Natural killer cell (primary cell): ENCODE measurements at regions not wholly inside any gene's neighbourhood (a gene's known extent, or its start where the extent isn't known, plus 50 kb on each side); places are given as distances from the start of the nearest gene placed in this dataset.

ENCODE experiments used
- ATAC-seq, 3 donors: fragments of 150-1000 bp in 2 of 3; fragments of 200-7000 bp in 1 of 3; cut with Tn5 transposase; 1 replicate in 1 of 3; 2 replicates in 2 of 3; pipeline ENCODE4 v1.10.0; 2021; ENCODE audit warnings: mild to moderate bottlenecking in 2 of 3, moderate library complexity in 2 of 3
- DNase-seq, 2 donors: peaks; one replicate each; pipeline versions ENCODE4 v3.0.0 to v3.0.0-alpha.2; 2013 to 2021; ENCODE audit warnings: mixed read lengths in 1 of 2
- H3K27ac ChIP-seq: one replicate; pipeline ENCODE4 v1.5.1; 2013; ENCODE audit warnings: mild to moderate bottlenecking, low read length
- H3K27me3 ChIP-seq: one replicate; pipeline ENCODE4 v1.6.1; 2013; ENCODE audit warnings: low read length; ENCODE audit not compliant: control insufficient read depth, insufficient read depth
- H3K36me3 ChIP-seq: one replicate; pipeline ENCODE4 v1.6.1; 2013; ENCODE audit warnings: low read length; ENCODE audit not compliant: control insufficient read depth, insufficient read depth
- H3K4me1 ChIP-seq: one replicate; pipeline ENCODE4 v1.6.1; 2013; ENCODE audit warnings: low read length; ENCODE audit not compliant: control insufficient read depth, insufficient read depth
- H3K4me3 ChIP-seq: one replicate; pipeline ENCODE4 v1.5.1; 2013; ENCODE audit warnings: low read length
- H3K9me3 ChIP-seq: one replicate; pipeline ENCODE4 v1.6.1; 2013; ENCODE audit warnings: low read length; ENCODE audit not compliant: control insufficient read depth, insufficient read depth
- H3K27ac Mint-ChIP-seq, 2 donors: one replicate each; pipeline ENCODE4 v1.8.0; 2022; ENCODE audit warnings: mild to moderate bottlenecking in 2 of 2, mixed read lengths in 2 of 2, moderate library complexity in 1 of 2
- H3K27me3 Mint-ChIP-seq, 2 donors: one replicate each; pipeline ENCODE4 v1.8.0; 2022; ENCODE audit warnings: low read depth in 2 of 2, mixed read lengths in 2 of 2
- H3K36me3 Mint-ChIP-seq: one replicate; pipeline ENCODE4 v1.8.0; 2022; ENCODE audit warnings: mixed read lengths
- H3K4me1 Mint-ChIP-seq, 2 donors: one replicate each; pipeline ENCODE4 v1.8.0; 2022; ENCODE audit warnings: mixed read lengths in 2 of 2
- H3K4me3 Mint-ChIP-seq: one replicate; pipeline ENCODE4 v1.8.0; 2022; ENCODE audit warnings: mild to moderate bottlenecking, moderate library complexity, mixed read lengths
- H3K9me3 Mint-ChIP-seq, 2 donors: one replicate each; pipeline ENCODE4 v1.8.0; 2022; ENCODE audit warnings: mixed read lengths in 2 of 2
- WGBS: methylation state at CpG from one replicate; pipeline ENCODE4 v1.1.7; 2013; ENCODE audit warnings: missing lambda C conversion rate; ENCODE audit not compliant: insufficient coverage; 5-methylcytosine and 5-hydroxymethylcytosine counted together
- intact Hi-C: fragments of 100-400 bp; cut with micrococcal nuclease; formaldehyde crosslinking; loops from one replicate; pipeline ENCODE4 v1.14.2; 2022
- TF ChIP-seq, protein P1 (sequence below): fragments of 200-600 bp; IDR thresholded peaks from one replicate; pipeline ENCODE4 v1.8.0; 2022; ENCODE audit warnings: antibody characterized with exemption

DNA sequence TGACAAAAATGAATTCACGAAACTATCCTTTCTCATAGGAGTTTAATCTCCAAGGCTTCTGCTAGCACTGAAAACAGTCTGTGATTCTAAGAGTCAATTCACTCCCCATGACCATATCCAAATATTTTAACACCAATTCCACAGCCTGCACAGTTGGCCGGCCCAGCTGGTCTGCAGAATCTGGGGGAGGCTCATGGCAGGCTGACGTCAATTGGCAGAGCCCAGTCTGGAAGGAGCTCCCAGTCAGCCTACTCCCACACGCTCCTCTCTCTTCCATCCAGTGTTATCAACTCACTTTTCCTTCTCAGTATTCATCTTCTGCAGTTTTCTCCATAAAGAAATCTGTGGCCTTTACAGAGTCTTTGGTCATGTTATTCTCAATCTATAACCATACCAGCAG lies 111.0 kb downstream of the TBXT start:
- no peak for ATAC-seq

DNA sequence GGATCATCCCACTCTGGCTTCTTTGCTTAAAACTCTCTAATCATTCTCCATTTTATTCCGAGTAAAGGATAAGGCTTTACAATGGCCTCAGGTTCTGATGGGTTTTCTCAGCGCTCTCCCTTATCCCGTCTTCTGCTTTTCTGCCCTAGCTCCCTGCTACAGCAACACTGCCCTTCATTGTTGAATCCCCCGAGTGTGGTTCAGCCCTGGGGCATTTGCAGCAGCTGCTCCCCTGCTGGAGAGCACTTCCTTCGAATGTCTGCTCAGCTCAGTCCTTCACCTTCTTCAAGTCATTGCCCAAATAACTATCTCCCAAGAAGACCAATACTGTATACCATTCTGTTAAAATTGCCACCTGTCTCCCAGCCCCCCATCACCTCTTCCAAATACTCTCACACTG lies 111.8 kb downstream of the TBXT start:
- intact Hi-C loops, result no loop called here
- Mint-ChIP-seq H3K4me1 (no peaks in the 10 kb centered on the region), H3K27ac (no peak overlapping the region), H3K27me3 (peaks cover 9 to 10% of the 10 kb centered on the region in 2 donors), H3K36me3 (peaks cover 9% of the 10 kb centered on the region), H3K4me3 (no peak overlapping the region), H3K9me3 (peaks cover 6 to 8% of the 10 kb centered on the region in 2 donors)
- H3K27ac ChIP-seq, result no peak overlapping the region
- DNase-seq (no peak), ATAC-seq (no peak)
- no peaks in the 10 kb centered on the region for H3K27me3 ChIP-seq
- no peak overlapping the region for H3K4me3 ChIP-seq
- WGBS, result 78% methylated on average over 5 of the region's 5 CpGs
- no peaks in the 10 kb centered on the region for H3K36me3 ChIP-seq
- H3K9me3 ChIP-seq, result no peaks in the 10 kb centered on the region
- TF ChIP-seq, protein P1, sequence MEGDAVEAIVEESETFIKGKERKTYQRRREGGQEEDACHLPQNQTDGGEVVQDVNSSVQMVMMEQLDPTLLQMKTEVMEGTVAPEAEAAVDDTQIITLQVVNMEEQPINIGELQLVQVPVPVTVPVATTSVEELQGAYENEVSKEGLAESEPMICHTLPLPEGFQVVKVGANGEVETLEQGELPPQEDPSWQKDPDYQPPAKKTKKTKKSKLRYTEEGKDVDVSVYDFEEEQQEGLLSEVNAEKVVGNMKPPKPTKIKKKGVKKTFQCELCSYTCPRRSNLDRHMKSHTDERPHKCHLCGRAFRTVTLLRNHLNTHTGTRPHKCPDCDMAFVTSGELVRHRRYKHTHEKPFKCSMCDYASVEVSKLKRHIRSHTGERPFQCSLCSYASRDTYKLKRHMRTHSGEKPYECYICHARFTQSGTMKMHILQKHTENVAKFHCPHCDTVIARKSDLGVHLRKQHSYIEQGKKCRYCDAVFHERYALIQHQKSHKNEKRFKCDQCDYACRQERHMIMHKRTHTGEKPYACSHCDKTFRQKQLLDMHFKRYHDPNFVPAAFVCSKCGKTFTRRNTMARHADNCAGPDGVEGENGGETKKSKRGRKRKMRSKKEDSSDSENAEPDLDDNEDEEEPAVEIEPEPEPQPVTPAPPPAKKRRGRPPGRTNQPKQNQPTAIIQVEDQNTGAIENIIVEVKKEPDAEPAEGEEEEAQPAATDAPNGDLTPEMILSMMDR, result no peak
- no peaks in the 10 kb centered on the region for H3K4me1 ChIP-seq

More for the DNA sequence above, 111.0 kb downstream of the TBXT start:
- Mint-ChIP-seq H3K27me3 (peaks cover 9 to 11% of the 10 kb centered on the region in 2 donors), H3K4me1 (no peaks in the 10 kb centered on the region), H3K4me3 (no peak overlapping the region), H3K27ac (no peak overlapping the region), H3K9me3 (peaks cover 6 to 8% of the 10 kb centered on the region in 2 donors), H3K36me3 (peaks cover 9% of the 10 kb centered on the region)
- TF ChIP-seq, protein P1, result no peak
- H3K27me3 ChIP-seq, result no peaks in the 10 kb centered on the region
- WGBS, result 83% methylated on average over 4 of the region's 4 CpGs
- no peak overlapping the region for H3K4me3 ChIP-seq
- DNase-seq, result no peak
- intact Hi-C loops, result no loop called here
- H3K36me3 ChIP-seq, result no peaks in the 10 kb centered on the region
- no peak overlapping the region for H3K27ac ChIP-seq
- H3K4me1 ChIP-seq, result no peaks in the 10 kb centered on the region
- no peaks in the 10 kb centered on the region for H3K9me3 ChIP-seq

DNA sequence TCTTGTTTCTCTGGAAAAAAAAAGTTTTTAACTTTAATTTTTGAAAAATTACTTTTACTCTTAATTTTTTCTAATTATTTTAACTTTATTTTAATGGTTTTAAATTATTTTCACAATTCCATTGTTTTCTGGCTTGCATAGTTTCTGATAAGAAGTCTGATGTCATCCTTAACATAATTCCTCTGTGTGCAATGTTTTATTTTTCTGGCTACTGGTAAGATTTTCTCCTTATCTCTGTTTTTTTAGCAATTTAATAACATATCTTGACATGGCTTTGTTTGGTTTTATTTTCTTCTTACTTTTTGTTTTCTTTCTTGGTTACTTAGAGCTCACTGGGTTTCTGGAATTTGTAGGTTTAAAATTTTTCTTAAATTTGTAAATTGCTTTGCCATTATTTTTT lies 114.8 kb downstream of the TBXT start:
- H3K4me1 ChIP-seq, result no peaks in the 10 kb centered on the region
- no peak overlapping the region for H3K27ac ChIP-seq
- peaks cover 8% of the 10 kb centered on the region in 2 donors for H3K9me3 Mint-ChIP-seq
- ATAC-seq, result no peak
- H3K36me3 ChIP-seq, result no peaks in the 10 kb centered on the region
- no peak overlapping the region for H3K4me3 ChIP-seq
- H3K9me3 ChIP-seq, result no peaks in the 10 kb centered on the region
- no peaks in the 10 kb centered on the region for H3K4me1 Mint-ChIP-seq
- H3K27ac Mint-ChIP-seq, result no peak overlapping the region
- no peak for DNase-seq
- H3K4me3 Mint-ChIP-seq, result no peak overlapping the region
- peaks cover 2 to 3% of the 10 kb centered on the region in 2 donors for H3K27me3 Mint-ChIP-seq
- TF ChIP-seq, protein P1, result no peak
- no peaks in the 10 kb centered on the region for H3K27me3 ChIP-seq
- intact Hi-C loops, result no loop called here
- peaks cover 9% of the 10 kb centered on the region for H3K36me3 Mint-ChIP-seq

DNA sequence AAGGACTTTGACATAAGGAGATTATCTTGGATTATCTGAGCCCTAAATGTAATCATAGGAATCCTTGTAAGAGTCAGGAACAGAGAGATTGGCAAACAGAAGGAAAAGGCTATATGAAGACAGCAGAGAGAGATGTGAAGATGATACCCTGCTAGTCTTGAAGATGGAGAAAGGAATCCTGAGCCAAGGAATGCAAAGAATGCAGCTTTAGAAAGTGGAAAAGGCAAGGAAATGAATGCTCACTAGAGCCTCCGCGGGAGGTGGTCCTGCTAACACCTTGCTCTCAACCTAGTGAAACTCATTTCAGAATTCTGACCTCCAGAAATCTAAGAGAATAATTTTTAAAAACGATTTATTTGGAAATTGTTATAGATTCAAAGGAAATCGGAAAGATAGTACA lies 117.1 kb downstream of the TBXT start:
- intact Hi-C loops, result no loop called here
- TF ChIP-seq, protein P1, result no peak
- Mint-ChIP-seq H3K4me1 (no peaks in the 10 kb centered on the region), H3K9me3 (peaks cover 5 to 8% of the 10 kb centered on the region in 2 donors), H3K36me3 (peaks cover 9% of the 10 kb centered on the region), H3K27me3 (peaks cover 0 to 8% of the 10 kb centered on the region in 2 donors), H3K4me3 (no peak overlapping the region), H3K27ac (no peak overlapping the region)
- Histone ChIP-seq H3K27me3 (no peaks in the 10 kb centered on the region), H3K27ac (no peak overlapping the region), H3K9me3 (no peaks in the 10 kb centered on the region), H3K4me3 (no peak overlapping the region), H3K4me1 (no peaks in the 10 kb centered on the region), H3K36me3 (no peaks in the 10 kb centered on the region)
- 67% methylated on average over 2 of the region's 4 CpGs for WGBS
- DNase-seq (no peak), ATAC-seq (no peak)
